Lung (tissue), 11 donors: ENCODE measurements at regions not wholly inside any gene's neighbourhood (a gene's known extent, or its start where the extent isn't known, plus 50 kb on each side); places are given as distances from the start of the nearest gene placed in this dataset.

ENCODE experiments used
- ATAC-seq: fragments of 200-7000 bp; cut with Tn5 transposase; one replicate; pipeline ENCODE4 v1.9.1; 2020; ENCODE audit warnings: moderate number of reproducible peaks; ENCODE audit not compliant: insufficient read depth, low FRiP score
- DNase-seq, 3 donors: peaks; one replicate each; pipeline ENCODE4 v3.0.0-alpha.2; 2013 to 2017
- H3K27ac ChIP-seq, 2 donors: one replicate each; pipeline ENCODE4 v1.5.1; 2013; ENCODE audit warnings: mild to moderate bottlenecking in 2 of 2, moderate library complexity in 2 of 2, control low read depth in 1 of 2, inconsistent platforms in 1 of 2, low read depth in 1 of 2, low read length in 1 of 2
- H3K27me3 ChIP-seq, 3 donors: one replicate each; pipeline ENCODE4 v1.5.1; 2013; ENCODE audit warnings: low read length in 2 of 3; ENCODE audit not compliant: control insufficient read depth in 3 of 3, insufficient read depth in 3 of 3
- H3K36me3 ChIP-seq, 4 donors: one replicate each; pipeline ENCODE4 v1.5.1; 2013; ENCODE audit warnings: low read length in 4 of 4, mild to moderate bottlenecking in 1 of 4, moderate library complexity in 1 of 4; ENCODE audit not compliant: control insufficient read depth in 4 of 4, insufficient read depth in 4 of 4
- H3K4me1 ChIP-seq, 5 donors: one replicate each; pipeline ENCODE4 v1.5.1; 2013; ENCODE audit warnings: low read length in 5 of 5, mild to moderate bottlenecking in 2 of 5, moderate library complexity in 1 of 5; ENCODE audit not compliant: control insufficient read depth in 5 of 5, insufficient read depth in 5 of 5
- H3K4me3 ChIP-seq: one replicate; pipeline ENCODE4 v1.5.1; 2013; ENCODE audit warnings: mild to moderate bottlenecking, control low read depth, moderate library complexity
- H3K9ac ChIP-seq, 2 donors: one replicate each; pipeline ENCODE4 v1.5.1; 2013; ENCODE audit warnings: low read length in 2 of 2, control low read depth in 1 of 2; ENCODE audit not compliant: insufficient read depth in 1 of 2
- H3K9me3 ChIP-seq, 4 donors: one replicate each; pipeline ENCODE4 v1.5.1; 2013; ENCODE audit warnings: low read length in 3 of 4, mild to moderate bottlenecking in 1 of 4, moderate library complexity in 1 of 4; ENCODE audit not compliant: control insufficient read depth in 4 of 4, insufficient read depth in 3 of 4
- WGBS, 2 donors: extraction: QIAGEN DNeasy Blood & Tissue Kit; methylation state at CpG; one replicate each; pipeline ENCODE4 v1.1.7; 2013; 5-methylcytosine and 5-hydroxymethylcytosine counted together
- TF ChIP-seq, protein P1 (sequence below): IDR thresholded peaks from 2 replicates; pipeline ENCODE4 v1.5.1; 2012; ENCODE audit warnings: mild to moderate bottlenecking; ENCODE audit errors: control extremely low read depth, extremely low read depth
- donor health status: control.
- donor health status: control.
- donor health status: Bipolar disorder and iron deficiency.
- donor health status: healthy.
- donor health status: DM: yes; HTN: yes; CAD: no.

DNA sequence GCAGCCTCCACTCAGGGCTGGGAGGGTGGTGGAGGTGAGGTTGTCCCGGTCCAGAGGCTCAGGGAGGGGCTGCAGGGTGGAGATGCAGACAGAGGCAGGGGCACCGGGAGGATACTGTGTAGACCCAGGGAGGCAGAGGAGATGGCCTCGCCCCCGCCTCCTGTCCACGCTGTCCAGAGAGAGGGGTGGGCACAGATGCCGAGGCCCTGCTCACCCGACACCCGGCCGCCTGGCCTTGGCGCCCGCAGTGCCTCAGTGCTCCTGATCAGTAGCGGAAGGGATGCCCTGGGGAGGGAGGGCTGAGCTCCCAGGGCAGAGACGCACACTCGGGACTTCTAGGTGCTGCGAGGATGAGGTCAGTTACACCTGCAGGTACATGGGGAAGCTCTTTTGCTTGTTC, 102.7 kb upstream of the TTC34 start:
- Histone ChIP-seq H3K9me3 (no peaks in the 10 kb centered on the region), H3K27me3 (peaks cover 2 to 3% (median 2%) of the 10 kb centered on the region in 3 donors), H3K36me3 (no peaks in the 10 kb centered on the region), H3K4me1 (peaks cover 0 to 7% (median 0%) of the 10 kb centered on the region in 5 donors), H3K27ac (no peak overlapping the region), H3K4me3 (no peak overlapping the region), H3K9ac (no peak overlapping the region)
- TF ChIP-seq, protein P1, sequence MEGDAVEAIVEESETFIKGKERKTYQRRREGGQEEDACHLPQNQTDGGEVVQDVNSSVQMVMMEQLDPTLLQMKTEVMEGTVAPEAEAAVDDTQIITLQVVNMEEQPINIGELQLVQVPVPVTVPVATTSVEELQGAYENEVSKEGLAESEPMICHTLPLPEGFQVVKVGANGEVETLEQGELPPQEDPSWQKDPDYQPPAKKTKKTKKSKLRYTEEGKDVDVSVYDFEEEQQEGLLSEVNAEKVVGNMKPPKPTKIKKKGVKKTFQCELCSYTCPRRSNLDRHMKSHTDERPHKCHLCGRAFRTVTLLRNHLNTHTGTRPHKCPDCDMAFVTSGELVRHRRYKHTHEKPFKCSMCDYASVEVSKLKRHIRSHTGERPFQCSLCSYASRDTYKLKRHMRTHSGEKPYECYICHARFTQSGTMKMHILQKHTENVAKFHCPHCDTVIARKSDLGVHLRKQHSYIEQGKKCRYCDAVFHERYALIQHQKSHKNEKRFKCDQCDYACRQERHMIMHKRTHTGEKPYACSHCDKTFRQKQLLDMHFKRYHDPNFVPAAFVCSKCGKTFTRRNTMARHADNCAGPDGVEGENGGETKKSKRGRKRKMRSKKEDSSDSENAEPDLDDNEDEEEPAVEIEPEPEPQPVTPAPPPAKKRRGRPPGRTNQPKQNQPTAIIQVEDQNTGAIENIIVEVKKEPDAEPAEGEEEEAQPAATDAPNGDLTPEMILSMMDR, result no peak
- ATAC-seq (no peak), DNase-seq (no peak)
- 86% methylated on average over 15 of the region's 15 CpGs for WGBS, 2 donors

DNA sequence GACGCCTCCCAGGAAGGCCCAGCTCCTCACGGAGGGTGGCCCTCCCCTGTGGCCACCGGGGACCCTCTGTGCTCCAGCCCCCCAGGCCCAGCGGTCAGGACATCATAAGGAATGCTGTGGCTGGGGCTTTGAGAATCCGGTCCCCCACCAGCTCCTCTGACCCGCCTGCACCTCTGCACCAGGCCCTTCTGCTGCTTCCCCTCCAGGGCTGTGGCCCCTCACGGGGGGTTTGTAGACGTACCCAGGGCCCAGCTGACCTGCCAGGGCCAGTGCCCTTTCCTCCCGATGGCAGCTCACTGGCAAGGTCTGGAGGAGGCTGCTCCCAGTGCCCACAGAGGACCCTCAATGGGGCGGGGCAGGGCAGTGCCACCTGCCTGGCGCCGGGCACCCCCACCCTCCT, 103.9 kb upstream of the TTC34 start:
- H3K27me3 ChIP-seq, result peaks cover 2 to 3% (median 2%) of the 10 kb centered on the region in 3 donors
- 75 to 91% methylated on average over 12 of the region's 12 CpGs for WGBS, 2 donors
- H3K4me3 ChIP-seq, result no peak overlapping the region
- TF ChIP-seq, protein P1, result no peak
- H3K9me3 ChIP-seq, result no peaks in the 10 kb centered on the region
- H3K27ac ChIP-seq, result no peak overlapping the region
- DNase-seq, result no peak
- no peaks in the 10 kb centered on the region for H3K36me3 ChIP-seq
- ATAC-seq, result no peak
- H3K4me1 ChIP-seq, result peaks cover 0 to 10% (median 0%) of the 10 kb centered on the region in 5 donors
- H3K9ac ChIP-seq, result no peak overlapping the region

DNA sequence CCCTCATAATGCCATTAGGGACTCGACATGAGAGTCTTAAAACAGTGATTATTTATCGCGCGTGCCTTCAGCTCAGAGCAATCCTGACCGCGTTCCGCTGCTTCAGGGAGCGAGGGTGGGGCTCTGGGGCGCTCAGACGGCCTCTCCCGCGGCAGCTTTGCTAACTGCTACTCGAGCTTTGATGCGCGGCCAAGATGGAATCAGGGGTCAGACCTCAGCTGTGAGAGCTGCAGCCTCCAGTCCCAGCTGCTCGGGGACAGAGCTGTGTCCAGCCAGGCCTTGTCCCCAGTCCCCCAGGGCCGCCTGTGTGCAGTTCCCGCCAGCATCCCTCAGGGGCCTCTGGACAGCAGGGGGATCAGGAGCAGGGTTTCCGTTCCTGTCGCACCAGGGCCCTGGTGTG, 104.6 kb upstream of the TTC34 start:
- DNase-seq (peak; percentile 88 to 91 (median 89)), ATAC-seq (no peak)
- Histone ChIP-seq H3K27ac (no peak overlapping the region), H3K9ac (no peak overlapping the region), H3K4me1 (peaks cover 0 to 10% (median 0%) of the 10 kb centered on the region in 5 donors), H3K9me3 (no peaks in the 10 kb centered on the region), H3K4me3 (no peak overlapping the region), H3K36me3 (no peaks in the 10 kb centered on the region), H3K27me3 (peaks cover 2 to 3% (median 2%) of the 10 kb centered on the region in 3 donors)
- WGBS, 2 donors, result 29 to 49% methylated on average over 20 of the region's 20 CpGs
- TF ChIP-seq, protein P1, result no peak

DNA sequence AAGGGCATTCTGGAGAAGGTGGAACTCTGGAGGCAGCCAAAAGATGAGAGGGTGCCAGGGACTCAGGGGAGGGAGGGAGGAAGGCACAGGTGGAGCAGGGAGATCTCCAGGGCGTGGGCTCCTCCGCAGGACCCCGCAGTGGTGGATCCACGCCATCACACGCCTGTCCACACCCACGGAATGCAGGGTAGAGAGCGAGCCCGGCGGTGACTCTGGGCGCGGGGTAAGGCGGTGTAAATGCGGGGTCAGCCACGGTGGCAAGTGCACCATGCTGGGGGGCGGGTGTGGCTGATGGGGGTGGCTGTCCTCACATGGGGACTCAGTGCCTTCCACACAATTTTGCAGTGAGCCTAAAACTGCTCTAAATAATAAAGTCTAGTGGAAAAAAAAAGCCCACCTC, 105.1 kb upstream of the TTC34 start:
- Histone ChIP-seq H3K9me3 (no peaks in the 10 kb centered on the region), H3K36me3 (no peaks in the 10 kb centered on the region), H3K4me1 (peaks cover 0 to 13% (median 0%) of the 10 kb centered on the region in 5 donors), H3K4me3 (no peak overlapping the region), H3K27me3 (peaks cover 2 to 3% (median 2%) of the 10 kb centered on the region in 3 donors), H3K9ac (no peak overlapping the region), H3K27ac (no peak overlapping the region)
- TF ChIP-seq, protein P1, result no peak
- ATAC-seq (no peak), DNase-seq (no peak)
- WGBS, 2 donors, result 84 to 89% methylated on average over 15 of the region's 15 CpGs
